Stomach (tissue), 8 donors: ENCODE measurements at regions not wholly inside any gene's neighbourhood (a gene's known extent, or its start where the extent isn't known, plus 50 kb on each side); places are given as distances from the start of the nearest gene placed in this dataset.

Experiments used
- DNase-seq, 2 donors: peaks; one replicate each; pipeline versions ENCODE4 v3.0.0 to v3.0.0-alpha.2; 2013 to 2019
- H3K27ac ChIP-seq, 5 donors: fragments of 200-600 bp in 4 of 5; sonication (generic) in 4 of 5; one replicate each; pipeline ENCODE4 v1.5.1; 2013 to 2019; ENCODE audit warnings: mild to moderate bottlenecking in 1 of 5, moderate library complexity in 1 of 5
- H3K27me3 ChIP-seq, 3 donors: fragments of 200-600 bp; sonication (generic); one replicate each; pipeline ENCODE4 v1.5.1; 2017 to 2019; ENCODE audit warnings: mixed run types in 1 of 3
- H3K36me3 ChIP-seq, 4 donors: fragments of 200-600 bp; sonication (generic); 1 replicate in 3 of 4; 2 replicates in 1 of 4; pipeline ENCODE4 v1.5.1; 2016 to 2019
- H3K4me1 ChIP-seq, 4 donors: fragments of 200-600 bp; sonication (generic); one replicate each; pipeline ENCODE4 v1.5.1; 2016 to 2019
- H3K4me3 ChIP-seq, 4 donors: fragments of 200-600 bp; sonication (generic) in 3 of 4; one replicate each; pipeline ENCODE4 v1.5.1; 2016 to 2019; ENCODE audit warnings: mild to moderate bottlenecking in 1 of 4
- H3K9me3 ChIP-seq, 4 donors: fragments of 200-600 bp; sonication (generic); one replicate each; pipeline ENCODE4 v1.5.1; 2016 to 2019
- CTCF ChIP-seq, 7 experiments: fragments of 450-650 bp in 4 of 7; fragments of 200-600 bp in 3 of 7; sonication (generic) in 3 of 7; IDR thresholded peaks; one replicate each; pipeline ENCODE4 v1.5.1; 2016 to 2019; ENCODE audit warnings: antibody characterized with exemption in 7 of 7, control low read depth in 2 of 7, mild to moderate bottlenecking in 1 of 7
- EP300 ChIP-seq: sonication (generic); formaldehyde crosslinking; IDR thresholded peaks from one replicate; pipeline ENCODE4 v1.6.1; 2017; ENCODE audit warnings: antibody characterized with exemption
- POLR2A ChIP-seq, 4 donors: fragments of 450-650 bp; IDR thresholded peaks; one replicate each; pipeline ENCODE4 v1.6.1; 2016; ENCODE audit warnings: antibody characterized with exemption in 4 of 4, control low read depth in 2 of 4, mild to moderate bottlenecking in 1 of 4, moderate library complexity in 1 of 4
- POLR2AphosphoS5 ChIP-seq, 3 donors: sonication (generic); formaldehyde crosslinking; IDR thresholded peaks; one replicate each; pipeline ENCODE4 v1.6.1; 2016; ENCODE audit warnings: antibody characterized with exemption in 3 of 3
- WGBS, 5 donors: extraction: QIAGEN DNeasy Blood & Tissue Kit in 3 of 5; methylation state at CpG; one replicate each; pipeline versions ENCODE4 v1.1.5 to v1.1.7; 2013 to 2018; 5-methylcytosine and 5-hydroxymethylcytosine counted together
- intact Hi-C: fragments of 100-400 bp; cut with DNase I; formaldehyde crosslinking; loops from one replicate; pipeline ENCODE4 v1.15.1; 2023; ENCODE audit warnings: low total_unique reads
- donor health status: healthy with polysubstance abuse.
- donor health status: Bipolar disorder and iron deficiency.
- donor health status: healthy.

- Histone ChIP-seq H3K4me3 (no peak overlapping the region), H3K9me3 (no peaks in the 10 kb centered on the region), H3K27ac (peak overlapping the region in 1 of 5 donors; percentile 1), H3K27me3 (no peaks in the 10 kb centered on the region), H3K36me3 (no peaks in the 10 kb centered on the region), H3K4me1 (peaks cover 0 to 5% (median 0%) of the 10 kb centered on the region in 4 donors)
- TF ChIP-seq POLR2A (IDR thresholded peaks at IDR 0.05) (no peak), POLR2AphosphoS5 (IDR thresholded peaks at IDR 0.05) (no peak), EP300 (no peak), CTCF (IDR thresholded peaks at IDR 0.05) (no peak)
- WGBS, 5 donors, result 59 to 74% (median 66%) methylated on average over 7 of the region's 7 CpGs
- intact Hi-C loops, result no loop called here
- no peak for DNase-seq
These were observed 143.9 kb upstream of the L3MBTL4 start for GRCh38 chr18:6558446-6559156.

- Histone ChIP-seq H3K36me3 (no peaks in the 10 kb centered on the region), H3K4me1 (peaks cover 0 to 5% (median 0%) of the 10 kb centered on the region in 4 donors), H3K27me3 (no peaks in the 10 kb centered on the region), H3K4me3 (no peak overlapping the region), H3K9me3 (no peaks in the 10 kb centered on the region), H3K27ac (no peak overlapping the region)
- TF ChIP-seq CTCF (IDR thresholded peaks at IDR 0.05), result no peak
- TF ChIP-seq POLR2A (IDR thresholded peaks at IDR 0.05), result no peak
- no peak for TF ChIP-seq POLR2AphosphoS5 (IDR thresholded peaks at IDR 0.05)
- TF ChIP-seq EP300, result no peak
- intact Hi-C loops, result no loop called here
- WGBS, 5 donors, result 53 to 65% (median 58%) methylated on average over 1 of the region's 1 CpG
- DNase-seq, result no peak
These were observed 144.6 kb upstream of the L3MBTL4 start for GRCh38 chr18:6559296-6559695.

GRCh38 chr18:6561016-6561415 is 146.3 kb upstream of the L3MBTL4 start:
- WGBS, 5 donors, result 69 to 82% (median 80%) methylated on average over 9 of the region's 9 CpGs
- H3K4me1 ChIP-seq, result peaks cover 0 to 5% (median 0%) of the 10 kb centered on the region in 4 donors
- DNase-seq, result no peak
- intact Hi-C loops, result no loop called here
- H3K4me3 ChIP-seq, result no peak overlapping the region
- H3K27me3 ChIP-seq, result no peaks in the 10 kb centered on the region
- no peaks in the 10 kb centered on the region for H3K36me3 ChIP-seq
- peak overlapping the region in 1 of 5 donors; percentile 35 for H3K27ac ChIP-seq
- TF ChIP-seq CTCF (IDR thresholded peaks at IDR 0.05), result no peak
- TF ChIP-seq POLR2A (IDR thresholded peaks at IDR 0.05), result no peak
- TF ChIP-seq POLR2AphosphoS5 (IDR thresholded peaks at IDR 0.05), result no peak
- TF ChIP-seq EP300, result no peak
- H3K9me3 ChIP-seq, result no peaks in the 10 kb centered on the region

GRCh38 chr18:6561420-6561861 is 146.7 kb upstream of the L3MBTL4 start:
- TF ChIP-seq POLR2AphosphoS5 (IDR thresholded peaks at IDR 0.05) (peak in 2 of 3 donors; percentile 34 to 58), CTCF (IDR thresholded peaks at IDR 0.05) (no peak), EP300 (no peak), POLR2A (IDR thresholded peaks at IDR 0.05) (no peak)
- H3K36me3 ChIP-seq, result no peaks in the 10 kb centered on the region
- H3K4me3 ChIP-seq, result no peak overlapping the region
- no peaks in the 10 kb centered on the region for H3K27me3 ChIP-seq
- H3K9me3 ChIP-seq, result no peaks in the 10 kb centered on the region
- peaks cover 0 to 5% (median 0%) of the 10 kb centered on the region in 4 donors for H3K4me1 ChIP-seq
- intact Hi-C loops, result no loop called here
- DNase-seq, result peak; percentile 39 to 80
- WGBS, 5 donors, result 24 to 33% (median 29%) methylated on average over 6 of the region's 6 CpGs
- peak overlapping the region in 1 of 5 donors; percentile 35 for H3K27ac ChIP-seq
